ENCODE measurements at regions not wholly inside any gene's neighbourhood (a gene's known extent, or its start where the extent isn't known, plus 50 kb on each side); places are given as distances from the start of the nearest gene placed in this dataset.

- TF ChIP-seq, protein P1, sequence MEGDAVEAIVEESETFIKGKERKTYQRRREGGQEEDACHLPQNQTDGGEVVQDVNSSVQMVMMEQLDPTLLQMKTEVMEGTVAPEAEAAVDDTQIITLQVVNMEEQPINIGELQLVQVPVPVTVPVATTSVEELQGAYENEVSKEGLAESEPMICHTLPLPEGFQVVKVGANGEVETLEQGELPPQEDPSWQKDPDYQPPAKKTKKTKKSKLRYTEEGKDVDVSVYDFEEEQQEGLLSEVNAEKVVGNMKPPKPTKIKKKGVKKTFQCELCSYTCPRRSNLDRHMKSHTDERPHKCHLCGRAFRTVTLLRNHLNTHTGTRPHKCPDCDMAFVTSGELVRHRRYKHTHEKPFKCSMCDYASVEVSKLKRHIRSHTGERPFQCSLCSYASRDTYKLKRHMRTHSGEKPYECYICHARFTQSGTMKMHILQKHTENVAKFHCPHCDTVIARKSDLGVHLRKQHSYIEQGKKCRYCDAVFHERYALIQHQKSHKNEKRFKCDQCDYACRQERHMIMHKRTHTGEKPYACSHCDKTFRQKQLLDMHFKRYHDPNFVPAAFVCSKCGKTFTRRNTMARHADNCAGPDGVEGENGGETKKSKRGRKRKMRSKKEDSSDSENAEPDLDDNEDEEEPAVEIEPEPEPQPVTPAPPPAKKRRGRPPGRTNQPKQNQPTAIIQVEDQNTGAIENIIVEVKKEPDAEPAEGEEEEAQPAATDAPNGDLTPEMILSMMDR (IDR thresholded peaks at IDR 0.05; ENCODE audit: insufficient read depth, low read depth, low read length, missing control alignments), result no peak
- no peak for DNase-seq (ENCODE audit: low read depth)
- no peak overlapping the region for H3K4me3 ChIP-seq (ENCODE audit: low read length)
Measured at GRCh38 chr4:188624370-188624769, 485.1 kb downstream of the TRIML1 start.

DNA sequence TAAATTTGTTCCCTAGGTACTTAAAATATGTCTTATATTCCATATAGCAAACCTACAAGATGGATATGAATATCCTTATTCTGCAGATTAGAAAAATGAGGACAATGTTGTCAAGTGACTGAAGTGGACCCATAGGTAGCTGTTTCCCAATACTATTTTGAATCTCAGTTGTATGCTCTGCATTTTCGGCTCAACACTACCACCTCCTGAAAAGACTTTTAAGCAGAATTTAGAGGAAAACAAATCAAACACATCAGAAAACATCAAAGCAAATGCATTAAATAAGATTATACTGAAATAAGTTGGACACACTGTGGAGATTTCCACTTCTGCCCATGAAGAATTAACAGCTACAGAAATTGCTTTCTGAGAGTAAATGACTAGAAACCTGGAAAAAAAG is 488.7 kb downstream of the TRIML1 start:
- no peak overlapping the region for H3K4me3 ChIP-seq (ENCODE audit: low read length)
- no peak for DNase-seq (ENCODE audit: low read depth)
- TF ChIP-seq, protein P1 (IDR thresholded peaks at IDR 0.05; ENCODE audit: insufficient read depth, low read depth, low read length, missing control alignments), result no peak

DNA sequence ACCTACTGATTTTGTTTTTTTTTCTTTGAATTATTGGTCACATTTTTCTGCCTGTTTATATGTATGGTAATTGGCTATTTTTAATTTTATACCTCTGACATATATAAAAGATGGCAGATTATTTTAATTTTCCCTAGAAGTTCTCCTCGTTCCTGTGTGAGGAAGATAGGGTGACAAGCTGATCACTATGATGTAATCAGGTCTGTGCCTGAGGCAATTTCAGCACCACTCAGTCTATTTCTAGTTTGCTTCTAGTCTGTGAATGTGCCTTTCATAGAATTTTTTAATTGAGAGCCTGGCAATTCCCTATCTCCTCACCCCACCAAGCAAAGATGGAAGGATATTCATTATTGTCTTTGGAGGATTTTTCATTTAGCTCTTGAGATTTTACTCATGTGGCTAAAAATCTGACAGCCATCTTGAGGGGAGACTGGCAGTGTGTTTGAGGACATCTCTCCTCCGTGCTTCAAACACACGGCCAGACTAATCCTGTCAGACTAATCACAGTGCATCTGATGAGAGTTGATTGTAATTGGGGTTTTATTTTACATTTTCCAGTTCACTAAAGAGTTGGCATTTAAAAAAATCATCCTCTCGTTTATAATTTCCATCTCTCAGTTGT is 500.3 kb downstream of the TRIML1 start:
- peak; percentile 30 for DNase-seq (ENCODE audit: low read depth)
- TF ChIP-seq, protein P1 (IDR thresholded peaks at IDR 0.05; ENCODE audit: insufficient read depth, low read depth, low read length, missing control alignments), result no peak
- H3K4me3 ChIP-seq (ENCODE audit: low read length), result no peak overlapping the region

DNA sequence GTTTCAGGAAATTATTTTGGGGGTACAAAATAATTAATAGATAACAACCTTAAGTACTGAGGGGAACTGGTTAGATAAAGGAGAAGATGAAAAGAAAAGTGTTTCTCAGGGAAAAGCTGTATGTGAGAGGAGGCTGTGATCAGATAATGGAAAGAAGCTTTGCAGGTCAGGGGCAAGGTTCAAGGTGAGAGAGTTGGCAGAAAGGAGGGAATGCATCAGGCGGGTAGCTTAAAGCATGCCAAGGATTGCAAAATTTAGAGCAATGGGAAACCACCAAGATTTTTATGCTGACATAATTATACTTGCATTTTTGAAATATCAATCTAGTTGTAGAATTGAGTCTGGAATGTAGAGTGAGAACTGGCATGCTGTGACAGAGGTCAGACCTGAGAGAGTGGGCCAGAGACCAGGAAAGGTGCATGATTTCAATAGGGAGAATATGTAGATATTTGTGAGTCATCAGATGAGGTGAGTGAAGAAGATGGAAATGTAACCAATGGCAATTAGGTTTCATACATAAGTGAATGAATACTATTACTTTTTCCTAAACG is 508.7 kb downstream of the TRIML1 start:
- DNase-seq (ENCODE audit: low read depth), result peak; percentile 22
- no peak overlapping the region for H3K4me3 ChIP-seq (ENCODE audit: low read length)
- TF ChIP-seq, protein P1 (IDR thresholded peaks at IDR 0.05; ENCODE audit: insufficient read depth, low read depth, low read length, missing control alignments), result no peak

- DNase-seq (ENCODE audit: low read depth), result no peak
- TF ChIP-seq, protein P1 (IDR thresholded peaks at IDR 0.05; ENCODE audit: insufficient read depth, low read depth, low read length, missing control alignments), result no peak
- H3K4me3 ChIP-seq (ENCODE audit: low read length), result no peak overlapping the region
Measured at GRCh38 chr4:188649635-188650034, 510.4 kb downstream of the TRIML1 start.

- H3K4me3 ChIP-seq (ENCODE audit: low read length), result no peak overlapping the region
- TF ChIP-seq, protein P1 (IDR thresholded peaks at IDR 0.05; ENCODE audit: insufficient read depth, low read depth, low read length, missing control alignments), result no peak
- no peak for DNase-seq (ENCODE audit: low read depth)
Measured at GRCh38 chr4:188650516-188650915, 511.3 kb downstream of the TRIML1 start.

- TF ChIP-seq, protein P1 (IDR thresholded peaks at IDR 0.05; ENCODE audit: insufficient read depth, low read depth, low read length, missing control alignments), result no peak
- H3K4me3 ChIP-seq (ENCODE audit: low read length), result no peak overlapping the region
- DNase-seq (ENCODE audit: low read depth), result no peak
Measured at GRCh38 chr4:188657365-188657764, 518.1 kb downstream of the TRIML1 start.
